ENCODE measurements at regions not wholly inside any gene's neighbourhood (a gene's known extent, or its start where the extent isn't known, plus 50 kb on each side); places are given as distances from the start of the nearest gene placed in this dataset.
"Not testable (repeated sequence)": the region's sequence is repeated elsewhere in the genome, so short reads cannot be mapped to it uniquely, and the experiment has no call there.

GRCh38 chr11:22522225-22522624 lies 103.4 kb downstream of the FANCF start:
- H3K27ac ChIP-seq, result no peak overlapping the region
- TF ChIP-seq CTCF (IDR thresholded peaks at IDR 0.05), result no peak
- no peak for TF ChIP-seq ZFX (IDR thresholded peaks at IDR 0.05; ENCODE audit: borderline replicate concordance)

- H3K27ac ChIP-seq, result no peak overlapping the region
- no peak for TF ChIP-seq CTCF (IDR thresholded peaks at IDR 0.05)
- no peak for TF ChIP-seq ZFX (IDR thresholded peaks at IDR 0.05; ENCODE audit: borderline replicate concordance)
Observed at GRCh38 chr11:22521226-22521625, 104.4 kb downstream of the FANCF start.

- H3K27ac ChIP-seq, result no peak overlapping the region
- TF ChIP-seq ZFX (IDR thresholded peaks at IDR 0.05; ENCODE audit: borderline replicate concordance) (no peak), CTCF (IDR thresholded peaks at IDR 0.05) (no peak)
Observed at GRCh38 chr11:22520521-22520920, 105.1 kb downstream of the FANCF start.

GRCh38 chr11:22518344-22518743 lies 107.3 kb downstream of the FANCF start:
- not testable (repeated sequence) for H3K27ac ChIP-seq

GRCh38 chr11:22516111-22516510 lies 109.5 kb downstream of the FANCF start:
- no peak overlapping the region for H3K27ac ChIP-seq
- no peak for TF ChIP-seq CTCF (IDR thresholded peaks at IDR 0.05)
- TF ChIP-seq ZFX (IDR thresholded peaks at IDR 0.05; ENCODE audit: borderline replicate concordance), result no peak

GRCh38 chr11:22512457-22512856 lies 113.2 kb downstream of the FANCF start:
- H3K27ac ChIP-seq, result no peak overlapping the region
- no peak for TF ChIP-seq CTCF (IDR thresholded peaks at IDR 0.05)
- no peak for TF ChIP-seq ZFX (IDR thresholded peaks at IDR 0.05; ENCODE audit: borderline replicate concordance)

- no peak overlapping the region for H3K27ac ChIP-seq
- TF ChIP-seq CTCF (IDR thresholded peaks at IDR 0.05) (no peak), ZFX (IDR thresholded peaks at IDR 0.05; ENCODE audit: borderline replicate concordance) (no peak)
Observed at GRCh38 chr11:22510741-22511140, 114.9 kb downstream of the FANCF start.

- no peak for TF ChIP-seq CTCF (IDR thresholded peaks at IDR 0.05)
- no peak overlapping the region for H3K27ac ChIP-seq
Observed at GRCh38 chr11:22510010-22510409, 115.6 kb downstream of the FANCF start.
